ENCODE measurements at regions not wholly inside any gene's neighbourhood (a gene's known extent, or its start where the extent isn't known, plus 50 kb on each side); places are given as distances from the start of the nearest gene placed in this dataset.
A peak's percentile ranks its signal among the peaks of the same experiment; 100 is the strongest.

- DNase-seq (ENCODE audit: low read depth): no peak
Observed at GRCh38 chr11:123378096-123378495, 52.0 kb upstream of the GRAMD1B start.

GRCh38 chr11:123377355-123377754, 52.7 kb upstream of the GRAMD1B start:
- no peak for DNase-seq (ENCODE audit: low read depth)

- DNase-seq (ENCODE audit: low read depth): no peak
Observed at GRCh38 chr11:123375832-123376231, 54.2 kb upstream of the GRAMD1B start.

- DNase-seq (ENCODE audit: low read depth): no peak
Observed at GRCh38 chr11:123374622-123374968, 55.5 kb upstream of the GRAMD1B start.

DNA sequence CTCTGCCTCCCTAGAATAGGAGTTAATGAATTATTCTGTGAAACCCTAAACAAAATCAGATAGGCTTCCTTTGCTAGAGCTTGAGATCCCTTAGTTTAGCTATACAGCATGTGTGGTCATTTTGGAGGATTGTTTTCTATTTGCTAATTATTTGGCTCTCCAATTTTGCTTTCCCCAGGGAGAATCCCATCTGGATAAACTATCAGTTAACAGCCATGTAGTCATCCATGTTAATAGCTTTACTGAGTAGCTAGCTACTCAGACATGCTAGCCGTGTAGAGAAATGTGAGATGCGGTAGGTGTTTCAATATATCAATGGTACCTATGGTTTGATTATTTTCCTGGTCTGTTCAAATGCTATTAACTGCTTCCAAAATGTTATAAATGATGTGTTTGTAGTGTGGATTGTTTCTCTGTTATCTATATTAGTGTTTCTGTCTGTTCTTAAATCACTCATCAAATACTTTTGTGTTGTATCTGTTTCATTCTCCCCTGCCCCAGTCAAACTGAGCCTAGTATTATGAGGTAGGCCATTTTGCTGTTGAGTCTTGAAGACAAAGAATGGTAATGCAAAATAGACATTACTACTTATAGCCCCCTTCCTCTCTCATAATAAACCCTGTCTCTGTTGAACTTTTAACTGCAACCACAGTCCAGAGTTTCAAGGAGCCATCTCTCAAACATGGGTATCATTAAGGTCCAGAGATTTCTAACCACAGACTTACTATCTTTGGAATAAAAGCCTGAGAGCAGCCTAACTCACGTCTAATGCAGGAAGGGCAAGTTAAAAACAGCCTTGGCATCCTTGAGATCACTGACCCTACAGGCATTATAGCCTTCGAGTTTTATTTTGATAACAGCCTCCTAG, 56.1 kb upstream of the GRAMD1B start:
- DNase-seq (ENCODE audit: low read depth): no peak

- DNase-seq (ENCODE audit: low read depth): no peak
Observed at GRCh38 chr11:123371506-123372297, 58.4 kb upstream of the GRAMD1B start.

DNA sequence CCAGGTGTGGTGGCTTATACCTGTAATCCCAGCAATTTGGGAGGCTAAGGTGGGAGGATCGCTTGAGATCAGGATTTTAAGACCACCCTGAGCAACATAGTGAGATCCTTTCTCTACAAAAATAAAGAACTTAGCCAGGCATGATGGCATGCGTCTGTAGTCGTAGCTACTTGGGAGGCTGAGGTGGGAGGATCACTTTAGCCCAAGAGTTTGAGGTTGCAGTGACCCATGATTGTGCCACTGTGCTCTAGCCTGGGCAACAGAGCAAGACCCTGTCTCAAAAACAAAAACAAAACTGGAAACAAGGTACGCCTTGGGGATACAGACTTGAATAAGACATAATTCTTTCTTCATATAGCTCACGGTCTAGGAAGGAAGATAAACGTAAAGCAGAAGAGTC, 63.1 kb upstream of the GRAMD1B start:
- no peak for DNase-seq (ENCODE audit: low read depth)

- DNase-seq (ENCODE audit: low read depth): no peak
Observed at GRCh38 chr11:123365955-123366354, 64.1 kb upstream of the GRAMD1B start.

- no peak for DNase-seq (ENCODE audit: low read depth)
Observed at GRCh38 chr11:123364080-123364479, 66.0 kb upstream of the GRAMD1B start.

DNA sequence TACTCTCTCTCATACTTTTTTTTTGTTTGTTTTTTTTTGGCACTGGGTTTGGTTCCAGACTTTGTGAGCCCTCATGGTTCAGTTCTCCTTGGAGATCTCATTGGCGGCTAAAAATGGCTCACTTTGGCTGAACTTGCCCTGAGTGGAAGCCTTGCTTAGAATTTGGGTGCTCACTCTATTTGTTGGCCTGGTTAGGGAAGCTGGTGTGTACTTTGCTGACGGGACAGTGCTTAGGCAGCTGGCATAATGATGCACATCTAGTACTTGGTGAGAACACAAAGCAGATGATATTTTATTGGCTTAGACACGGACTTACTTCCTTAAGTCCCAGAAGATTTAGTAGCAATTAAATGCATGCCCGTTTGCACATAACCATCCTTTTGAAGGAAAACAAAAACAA, 66.5 kb upstream of the GRAMD1B start:
- no peak for DNase-seq (ENCODE audit: low read depth)

GRCh38 chr11:123362941-123363340, 67.1 kb upstream of the GRAMD1B start:
- no peak for DNase-seq (ENCODE audit: low read depth)

DNA sequence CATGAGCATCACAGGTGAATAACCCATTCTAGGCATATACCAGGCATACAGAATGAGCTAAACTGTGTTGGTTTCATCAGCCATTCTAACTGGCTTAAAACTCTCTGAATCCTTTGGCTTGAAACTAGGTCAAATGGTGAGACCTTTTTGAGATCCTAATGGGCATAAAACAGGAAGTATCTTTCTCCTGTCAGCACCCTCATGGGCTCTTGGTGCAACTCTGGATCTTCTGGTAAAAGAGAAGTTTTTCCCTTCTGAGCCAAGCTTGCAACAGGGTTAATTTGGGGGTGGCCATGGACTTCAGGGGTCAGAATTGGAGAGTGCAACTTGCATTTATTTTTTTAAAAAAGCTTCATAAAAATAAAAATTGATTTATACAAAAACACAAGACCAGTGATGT, 67.9 kb upstream of the GRAMD1B start:
- DNase-seq (ENCODE audit: low read depth): no peak

GRCh38 chr11:123361110-123361509, 69.0 kb upstream of the GRAMD1B start:
- DNase-seq (ENCODE audit: low read depth): no peak

DNA sequence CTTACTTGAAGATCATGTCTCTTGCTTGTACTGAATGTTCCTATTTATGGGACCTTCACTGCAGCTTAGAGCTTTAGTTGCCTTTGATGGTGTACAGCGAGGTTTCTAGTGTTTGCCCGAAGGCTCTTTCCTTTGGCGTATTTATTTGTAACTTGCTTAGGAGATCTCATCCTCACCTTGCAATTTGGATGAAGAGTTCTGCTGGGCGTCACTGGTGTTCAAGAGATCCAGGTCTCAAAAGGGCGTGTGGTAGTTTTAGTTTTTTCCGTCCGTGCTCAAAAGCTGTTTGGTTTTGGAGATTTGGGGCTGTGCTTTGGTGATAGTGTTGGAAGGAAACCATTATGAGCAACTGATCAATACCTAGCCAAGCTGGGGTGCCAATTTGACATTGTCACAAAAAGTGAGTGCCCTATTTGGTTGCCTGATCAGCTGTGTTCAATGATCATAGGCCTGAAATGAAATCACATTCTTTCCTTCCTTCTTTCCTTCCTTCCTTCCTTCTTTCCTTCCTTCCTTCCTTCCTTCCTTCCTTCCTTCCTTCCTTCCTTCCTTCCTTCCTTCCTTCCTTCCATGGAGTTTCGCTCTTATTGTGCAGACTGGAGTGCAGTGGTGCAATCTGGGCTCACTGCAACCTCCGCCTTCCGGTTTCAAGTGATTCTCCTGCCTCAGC, 69.7 kb upstream of the GRAMD1B start:
- no peak for DNase-seq (ENCODE audit: low read depth)

DNA sequence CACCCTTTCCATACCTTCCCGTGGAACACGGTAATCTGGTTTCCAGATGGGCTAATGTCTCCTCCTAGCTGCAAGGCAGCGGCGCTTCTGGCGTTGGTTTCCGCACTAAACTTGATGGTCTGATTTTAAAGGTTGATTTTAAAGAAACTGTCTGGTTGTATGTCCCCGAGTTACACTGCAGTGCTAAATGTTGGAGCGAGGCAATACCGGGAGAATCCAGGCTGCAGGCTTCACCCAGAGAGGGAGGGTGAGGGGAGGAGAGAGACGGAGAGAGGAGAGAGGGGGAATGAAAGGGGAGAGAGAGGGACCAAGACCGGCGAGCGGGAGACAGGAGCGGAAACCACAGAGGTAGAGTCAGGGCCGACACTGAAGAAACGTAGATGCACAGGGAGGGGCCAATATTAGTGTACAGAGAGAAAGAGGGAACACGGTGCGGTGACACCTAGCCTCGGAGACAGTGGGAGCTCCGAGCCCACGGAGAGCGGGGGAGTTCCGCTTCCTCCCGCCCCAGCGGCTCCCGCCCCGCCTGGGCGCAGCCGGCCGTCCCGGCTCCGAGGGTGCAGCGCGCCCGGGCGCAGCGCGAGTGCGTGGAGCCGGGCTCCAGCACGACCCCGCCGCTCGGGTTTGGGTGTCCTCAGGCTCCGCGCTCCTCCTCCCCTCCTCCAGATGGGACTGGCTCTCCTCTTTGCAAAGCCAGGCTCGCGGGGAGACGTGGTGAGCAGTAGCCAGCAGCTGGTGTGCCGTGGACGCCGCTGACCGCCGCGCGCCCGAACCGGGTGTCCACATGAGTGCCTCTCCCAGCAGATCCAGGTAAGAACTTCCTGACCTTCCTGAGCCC, 71.9 kb upstream of the GRAMD1B start:
- peak; percentile 32 for DNase-seq (ENCODE audit: low read depth)

DNA sequence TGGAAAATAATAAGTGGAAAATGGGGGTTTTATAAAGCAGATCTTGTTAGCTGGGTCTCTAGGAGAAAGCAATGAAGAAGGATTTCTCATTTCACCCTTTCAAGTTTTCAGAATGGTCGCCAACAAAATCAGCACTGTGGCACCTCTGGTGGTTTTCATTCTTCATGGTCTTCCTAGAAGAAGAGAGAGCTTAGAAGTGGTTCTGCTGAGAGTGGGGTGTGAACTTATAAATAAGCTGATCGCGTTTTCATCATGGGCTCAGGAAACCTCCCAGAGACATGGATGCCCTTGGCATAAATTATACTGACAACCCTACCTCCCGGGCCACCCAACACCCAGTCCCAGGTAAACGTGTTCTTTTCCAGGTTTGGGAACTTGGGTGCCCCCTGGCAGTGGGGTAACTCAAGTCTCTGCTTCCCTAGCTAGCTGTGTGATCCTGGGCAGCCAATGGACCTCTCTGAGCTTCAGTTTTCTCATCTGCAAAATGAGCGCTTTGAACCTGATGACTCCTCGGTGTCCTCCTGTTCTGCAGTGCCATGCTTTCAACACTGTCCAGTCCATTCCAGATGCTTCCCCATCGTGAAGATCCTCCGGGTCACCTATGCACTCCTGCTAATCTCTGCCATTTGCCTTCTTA, 72.6 kb upstream of the GRAMD1B start:
- no peak for DNase-seq (ENCODE audit: low read depth)

DNA sequence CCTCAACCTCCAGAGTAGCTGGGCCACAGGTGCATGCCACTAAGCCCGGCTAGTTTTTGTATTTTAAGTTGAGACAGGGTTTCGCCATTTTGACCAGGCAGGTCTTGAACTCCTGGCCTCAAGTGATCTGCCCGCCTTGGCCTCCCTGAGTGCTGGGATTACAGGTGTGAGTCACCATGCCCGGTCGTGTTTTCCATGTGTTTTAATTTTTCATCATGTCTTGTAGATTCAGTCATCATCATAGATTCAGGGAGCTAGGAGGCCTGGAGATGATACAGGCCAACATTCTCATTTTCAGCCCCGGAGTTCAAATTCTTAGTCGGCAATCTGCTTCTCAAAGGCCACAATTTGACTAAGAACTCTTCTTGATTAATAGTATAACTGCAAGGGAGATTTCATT, 73.5 kb upstream of the GRAMD1B start:
- no peak for DNase-seq (ENCODE audit: low read depth)

GRCh38 chr11:123354371-123354975, 75.6 kb upstream of the GRAMD1B start:
- DNase-seq (ENCODE audit: low read depth): no peak

DNA sequence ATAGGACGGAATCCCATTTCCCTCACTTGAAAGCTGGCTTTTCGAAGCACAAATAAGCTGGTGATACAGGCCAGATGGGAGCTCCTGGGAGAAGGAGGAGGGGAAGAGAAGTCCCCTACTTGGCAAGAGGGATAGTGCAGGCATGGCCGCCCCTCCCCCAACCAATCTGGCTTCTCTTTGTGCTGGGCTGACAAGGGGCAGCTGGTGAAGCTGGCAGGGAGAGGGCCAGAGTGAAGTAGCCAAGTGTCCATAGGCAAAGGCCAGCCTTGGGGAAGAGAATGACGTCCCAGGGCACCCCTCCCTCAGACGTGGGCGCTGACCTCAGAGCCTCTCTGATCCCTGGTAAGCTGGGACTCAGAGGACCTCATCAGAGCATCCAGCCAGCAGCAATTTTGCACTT, 78.7 kb upstream of the GRAMD1B start:
- no peak for DNase-seq (ENCODE audit: low read depth)

DNA sequence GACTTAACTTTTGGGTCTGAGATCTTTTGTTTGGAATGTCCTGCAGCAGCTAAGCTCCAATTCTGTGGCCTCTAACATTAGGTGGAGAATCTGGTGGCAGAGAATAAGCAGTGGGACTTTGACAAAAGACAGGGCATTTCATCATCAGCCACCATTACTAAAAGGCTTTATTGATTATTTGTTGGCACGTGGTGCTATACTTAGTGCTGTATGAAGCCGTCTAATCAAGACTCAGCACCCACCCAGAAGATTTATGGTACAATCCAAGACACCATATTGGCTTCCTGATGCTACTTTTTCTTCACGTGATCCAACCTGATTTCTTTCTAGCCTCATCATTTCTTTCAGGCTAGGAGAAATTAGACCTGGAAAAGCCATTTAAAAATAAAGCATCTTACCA, 80.7 kb upstream of the GRAMD1B start:
- no peak for DNase-seq (ENCODE audit: low read depth)

Measured in M059J (cell line).